H9 (cell line): ENCODE measurements at regions not wholly inside any gene's neighbourhood (a gene's known extent, or its start where the extent isn't known, plus 50 kb on each side); places are given as distances from the start of the nearest gene placed in this dataset.

Source experiments
- DNase-seq: peaks from one replicate; pipeline ENCODE4 v3.0.0-alpha.2; 2017
- H2AFZ ChIP-seq: one replicate; pipeline ENCODE4 v1.6.1; 2013; ENCODE audit warnings: mild to moderate bottlenecking, low read length, control low read depth, moderate library complexity
- H2AK5ac ChIP-seq: 2 replicates; pipeline ENCODE4 v1.6.1; 2013; ENCODE audit warnings: low read length, control low read depth, mixed read lengths; ENCODE audit not compliant: insufficient read length
- H2BK120ac ChIP-seq: one replicate; pipeline ENCODE4 v1.6.1; 2013; ENCODE audit warnings: low read depth, mild to moderate bottlenecking, low read length, control low read depth, inconsistent platforms; ENCODE audit not compliant: poor library complexity, severe bottlenecking
- H2BK12ac ChIP-seq: 2 replicates; pipeline ENCODE4 v1.6.1; 2013; ENCODE audit warnings: low read length, control low read depth, mixed read lengths, low read depth; ENCODE audit not compliant: insufficient read length
- H2BK15ac ChIP-seq: 2 replicates; pipeline ENCODE4 v1.6.1; 2013; ENCODE audit warnings: low read depth, low read length, control low read depth
- H2BK20ac ChIP-seq: one replicate; pipeline ENCODE4 v1.6.1; 2013; ENCODE audit warnings: low read depth, mild to moderate bottlenecking, low read length, control low read depth, inconsistent platforms; ENCODE audit not compliant: poor library complexity, severe bottlenecking
- H2BK5ac ChIP-seq: 2 replicates; pipeline ENCODE4 v1.6.1; 2013; ENCODE audit warnings: low read length, control low read depth, mixed read lengths; ENCODE audit not compliant: insufficient read length
- H3K14ac ChIP-seq: 2 replicates; pipeline ENCODE4 v1.6.1; 2013; ENCODE audit warnings: low read length, control low read depth; ENCODE audit not compliant: insufficient read depth
- H3K18ac ChIP-seq: 2 replicates; pipeline ENCODE4 v1.6.1; 2013; ENCODE audit warnings: low read depth, mild to moderate bottlenecking, mixed read lengths, low read length, control low read depth; ENCODE audit not compliant: insufficient read length
- H3K23ac ChIP-seq: 2 replicates; pipeline ENCODE4 v1.6.1; 2013; ENCODE audit warnings: low read length, control low read depth, mixed read lengths, low read depth; ENCODE audit not compliant: insufficient read length
- H3K23me2 ChIP-seq: 2 replicates; pipeline ENCODE4 v1.6.1; 2013; ENCODE audit warnings: low read depth, mild to moderate bottlenecking, mixed read lengths, low read length, control low read depth; ENCODE audit not compliant: insufficient read length, poor library complexity, severe bottlenecking
- H3K27ac ChIP-seq: 2 replicates; pipeline ENCODE4 v1.5.1; 2013; ENCODE audit warnings: low read length, control low read depth, mixed read lengths, low read depth; ENCODE audit not compliant: insufficient read length
- H3K27me3 ChIP-seq: 2 replicates; pipeline ENCODE4 v1.6.1; 2013; ENCODE audit warnings: low read length, control low read depth, inconsistent platforms; ENCODE audit not compliant: insufficient read depth
- H3K4ac ChIP-seq: 2 replicates; pipeline ENCODE4 v1.6.1; 2013; ENCODE audit warnings: low read depth, mild to moderate bottlenecking, control low read depth, inconsistent platforms, low read length, moderate library complexity
- H3K4me1 ChIP-seq: 2 replicates; pipeline ENCODE4 v1.6.1; 2013; ENCODE audit warnings: low read length, control low read depth, inconsistent platforms; ENCODE audit not compliant: insufficient read depth
- H3K4me2 ChIP-seq: 2 replicates; pipeline ENCODE4 v1.6.1; 2013; ENCODE audit warnings: low read length, control low read depth, mixed read lengths; ENCODE audit not compliant: insufficient read length, insufficient read depth
- H3K56ac ChIP-seq: 2 replicates; pipeline ENCODE4 v1.6.1; 2013; ENCODE audit warnings: low read depth, mild to moderate bottlenecking, mixed read lengths, low read length, control low read depth; ENCODE audit not compliant: insufficient read length
- H3K79me1 ChIP-seq: 2 replicates; pipeline ENCODE4 v1.6.1; 2013; ENCODE audit warnings: low read depth, mild to moderate bottlenecking, moderate library complexity, low read length, control low read depth, inconsistent platforms; ENCODE audit not compliant: insufficient read depth, poor library complexity, severe bottlenecking
- H3K79me2 ChIP-seq: 2 replicates; pipeline ENCODE4 v1.6.1; 2013; ENCODE audit warnings: low read length, control low read depth, inconsistent platforms; ENCODE audit not compliant: insufficient read depth
- H3K9ac ChIP-seq: 2 replicates; pipeline ENCODE4 v1.6.1; 2013; ENCODE audit warnings: low read length, control low read depth, mixed read lengths; ENCODE audit not compliant: insufficient read length; ENCODE audit errors: extremely low read depth
- H3K9me3 ChIP-seq: one replicate; pipeline ENCODE4 v1.6.1; 2013; ENCODE audit warnings: low read depth, low read length, inconsistent platforms; ENCODE audit not compliant: control insufficient read depth
- H3T11ph ChIP-seq: one replicate; pipeline ENCODE4 v1.6.1; 2013; ENCODE audit warnings: mild to moderate bottlenecking, low read length, control low read depth, inconsistent platforms
- H4K20me1 ChIP-seq: one replicate; pipeline ENCODE4 v1.6.1; 2013; ENCODE audit not compliant: control insufficient read depth, insufficient read length, insufficient read depth
- H4K5ac ChIP-seq: 2 replicates; pipeline ENCODE4 v1.6.1; 2013; ENCODE audit warnings: low read depth, mild to moderate bottlenecking, mixed read lengths, low read length, control low read depth; ENCODE audit not compliant: insufficient read length
- H4K8ac ChIP-seq: replicated peaks from 2 replicates; pipeline ENCODE4 v1.6.1; 2013; ENCODE audit warnings: low read length, control low read depth, mixed read lengths, low read depth; ENCODE audit not compliant: insufficient read length
- H4K91ac ChIP-seq: 2 replicates; pipeline ENCODE4 v1.6.1; 2013; ENCODE audit warnings: low read depth, mild to moderate bottlenecking, moderate library complexity, mixed read lengths, low read length, control low read depth; ENCODE audit not compliant: insufficient read length
- H3K27ac Mint-ChIP-seq, 3 experiments: 2 replicates in 2 of 3; 3 replicates in 1 of 3; pipeline ENCODE4 v1.8.0; 2020 to 2021; ENCODE audit warnings: mixed read lengths in 3 of 3, mild to moderate bottlenecking in 1 of 3, moderate library complexity in 1 of 3
- H3K27me3 Mint-ChIP-seq: 2 replicates; pipeline ENCODE4 v1.8.0; 2021; ENCODE audit warnings: low read depth, mild to moderate bottlenecking, moderate library complexity, mixed read lengths
- H3K36me3 Mint-ChIP-seq, 3 experiments: 2 replicates in 2 of 3; 3 replicates in 1 of 3; pipeline ENCODE4 v1.8.0; 2020 to 2021; ENCODE audit warnings: low read depth in 3 of 3, mixed read lengths in 3 of 3; ENCODE audit not compliant: insufficient read depth in 1 of 3
- H3K4me1 Mint-ChIP-seq, 2 experiments: 2 replicates each; pipeline ENCODE4 v1.8.0; 2020; ENCODE audit warnings: mixed read lengths in 2 of 2
- H3K4me3 Mint-ChIP-seq, 2 experiments: 2 replicates in 1 of 2; 3 replicates in 1 of 2; pipeline ENCODE4 v1.8.0; 2020 to 2021; ENCODE audit warnings: mild to moderate bottlenecking in 2 of 2, mixed read lengths in 2 of 2, moderate library complexity in 1 of 2
- H3K9me3 Mint-ChIP-seq, 2 experiments: 2 replicates in 1 of 2; 3 replicates in 1 of 2; pipeline ENCODE4 v1.8.0; 2020; ENCODE audit warnings: mild to moderate bottlenecking in 2 of 2, mixed read lengths in 2 of 2, moderate library complexity in 1 of 2
- WGBS: extraction: QIAGEN DNeasy Blood & Tissue Kit; methylation state at CpG from one replicate; pipeline ENCODE4 v1.1.7; 2013; ENCODE audit warnings: missing lambda C conversion rate, low lambda C conversion rate, mixed read lengths; ENCODE audit not compliant: insufficient read length; ENCODE audit errors: extremely low coverage; 5-methylcytosine and 5-hydroxymethylcytosine counted together
- TF ChIP-seq, protein P1 (sequence below): fragments of 200-600 bp; sonication (generic); conservative IDR thresholded peaks from 3 replicates; pipeline ENCODE4 v1.8.0; 2021; ENCODE audit warnings: antibody characterized with exemption, mild to moderate bottlenecking

DNA sequence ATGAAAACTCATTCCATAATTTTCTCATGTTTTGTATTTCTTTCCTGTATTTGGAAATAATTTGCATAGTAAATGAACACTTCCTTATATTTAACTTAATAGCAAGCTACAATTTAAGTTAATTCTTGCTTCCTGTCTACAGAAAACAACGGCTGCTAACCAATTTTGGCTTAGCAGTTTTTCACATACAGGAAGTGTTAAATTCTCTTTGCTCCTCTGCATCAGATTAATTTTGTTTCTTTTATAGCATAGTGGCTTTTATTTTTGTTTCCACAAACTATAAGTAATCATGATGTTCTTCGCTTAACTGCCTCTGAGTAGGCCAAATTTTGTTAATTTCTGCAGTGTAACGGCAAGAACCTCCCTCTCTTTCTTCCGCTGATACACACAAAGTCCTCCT, 182.9 kb downstream of the ALX1 start:
- no CpG with 5 or more reads among the region's 4 CpGs for WGBS
- no peak overlapping the region for H3K4ac ChIP-seq
- H3K27ac ChIP-seq = no peak overlapping the region
- no peak overlapping the region for H4K5ac ChIP-seq
- no peak overlapping the region for H2AFZ ChIP-seq
- H3K23me2 ChIP-seq = no peaks in the 10 kb centered on the region
- H4K8ac ChIP-seq = no peak overlapping the region
- no peaks in the 10 kb centered on the region for H4K20me1 ChIP-seq
- no peaks in the 10 kb centered on the region for H3K27me3 ChIP-seq
- H2BK120ac ChIP-seq = no peak overlapping the region
- Mint-ChIP-seq H3K36me3 (no peaks in the 10 kb centered on the region), H3K4me3 (no peak overlapping the region), H3K27me3 (no peaks in the 10 kb centered on the region), H3K27ac (no peak overlapping the region), H3K9me3 (no peaks in the 10 kb centered on the region), H3K4me1 (0 out of 4 replicates have a peak, but pooled peaks cover 0 to 2% of the 10 kb centered on the region in 2 experiments)
- H2BK12ac ChIP-seq = no peak overlapping the region
- H3K23ac ChIP-seq = no peak overlapping the region
- no peak overlapping the region for H4K91ac ChIP-seq
- no peak overlapping the region for H3K14ac ChIP-seq
- no peak for DNase-seq
- H2BK20ac ChIP-seq = no peak overlapping the region
- H3K79me1 ChIP-seq = no peaks in the 10 kb centered on the region
- H3K18ac ChIP-seq = no peak overlapping the region
- no peaks in the 10 kb centered on the region; the same call in 1 of the 2 replicates for H3K4me1 ChIP-seq
- H3T11ph ChIP-seq = no peak overlapping the region
- no peaks in the 10 kb centered on the region for H3K9me3 ChIP-seq
- H3K9ac ChIP-seq = no peak overlapping the region
- no peak overlapping the region for H2AK5ac ChIP-seq
- H2BK15ac ChIP-seq = no peak overlapping the region
- no peak overlapping the region for H2BK5ac ChIP-seq
- no peak overlapping the region for H3K56ac ChIP-seq
- TF ChIP-seq, protein P1, sequence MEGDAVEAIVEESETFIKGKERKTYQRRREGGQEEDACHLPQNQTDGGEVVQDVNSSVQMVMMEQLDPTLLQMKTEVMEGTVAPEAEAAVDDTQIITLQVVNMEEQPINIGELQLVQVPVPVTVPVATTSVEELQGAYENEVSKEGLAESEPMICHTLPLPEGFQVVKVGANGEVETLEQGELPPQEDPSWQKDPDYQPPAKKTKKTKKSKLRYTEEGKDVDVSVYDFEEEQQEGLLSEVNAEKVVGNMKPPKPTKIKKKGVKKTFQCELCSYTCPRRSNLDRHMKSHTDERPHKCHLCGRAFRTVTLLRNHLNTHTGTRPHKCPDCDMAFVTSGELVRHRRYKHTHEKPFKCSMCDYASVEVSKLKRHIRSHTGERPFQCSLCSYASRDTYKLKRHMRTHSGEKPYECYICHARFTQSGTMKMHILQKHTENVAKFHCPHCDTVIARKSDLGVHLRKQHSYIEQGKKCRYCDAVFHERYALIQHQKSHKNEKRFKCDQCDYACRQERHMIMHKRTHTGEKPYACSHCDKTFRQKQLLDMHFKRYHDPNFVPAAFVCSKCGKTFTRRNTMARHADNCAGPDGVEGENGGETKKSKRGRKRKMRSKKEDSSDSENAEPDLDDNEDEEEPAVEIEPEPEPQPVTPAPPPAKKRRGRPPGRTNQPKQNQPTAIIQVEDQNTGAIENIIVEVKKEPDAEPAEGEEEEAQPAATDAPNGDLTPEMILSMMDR = no peak
- no peak overlapping the region for H3K4me2 ChIP-seq
- H3K79me2 ChIP-seq = no peaks in the 10 kb centered on the region
